ENCODE measurements at regions not wholly inside any gene's neighbourhood (a gene's known extent, or its start where the extent isn't known, plus 50 kb on each side); places are given as distances from the start of the nearest gene placed in this dataset.
"Not testable (repeated sequence)": the region's sequence is repeated elsewhere in the genome, so short reads cannot be mapped to it uniquely, and the experiment has no call there.

DNA sequence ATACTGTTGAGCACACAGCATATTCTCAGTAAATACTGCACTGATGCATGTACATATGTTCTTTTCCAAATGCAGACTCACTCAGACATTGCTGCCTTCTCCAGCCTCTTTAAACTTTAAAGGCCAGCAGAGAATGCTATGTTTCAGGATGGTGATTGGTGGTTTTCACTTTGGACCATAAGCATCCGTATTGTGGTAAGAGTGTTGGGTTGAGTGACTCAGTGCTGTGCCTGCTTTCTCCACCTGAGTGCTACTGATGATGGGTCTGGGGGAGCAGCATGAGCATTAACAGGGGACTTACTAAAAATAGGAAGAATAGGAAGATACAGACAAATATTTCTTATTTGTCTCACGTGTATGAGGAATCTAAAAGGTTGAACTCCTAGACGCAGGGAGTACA lies 56.3 kb upstream of the ZNF92 start:
- peaks cover 5 to 10% (median 7%) of the 10 kb centered on the region in 3 donors for H3K4me1 Mint-ChIP-seq
- H3K27me3 Mint-ChIP-seq: peaks cover 0 to 4% (median 0%) of the 10 kb centered on the region in 3 donors
- no peak overlapping the region for H3K27ac Mint-ChIP-seq
- H3K4me3 Mint-ChIP-seq: no peak overlapping the region
- DNase-seq (no peak), ATAC-seq (ENCODE audit: low read depth in 2 of 2) (no peak)
- H3K9me3 Mint-ChIP-seq: no peaks in the 10 kb centered on the region
- H3K36me3 Mint-ChIP-seq: no peaks in the 10 kb centered on the region

DNA sequence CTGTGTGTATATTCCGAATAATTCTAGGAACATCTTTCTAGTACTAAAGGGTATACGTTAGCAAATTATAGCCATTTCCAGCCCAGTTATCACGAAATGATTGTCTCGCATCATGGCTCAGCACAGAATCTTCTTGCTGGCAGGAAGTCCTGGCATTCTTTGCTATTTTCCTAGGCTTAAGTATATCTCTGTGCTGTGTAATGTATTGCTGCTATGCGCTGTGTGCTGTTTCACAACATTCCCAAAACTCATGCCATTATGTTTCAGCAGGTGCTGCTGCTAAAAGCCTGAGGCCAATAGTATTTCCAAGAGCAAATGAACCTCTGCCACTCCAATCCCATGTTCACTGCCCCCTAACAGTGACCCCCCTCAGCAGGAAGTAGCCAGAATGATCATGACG lies 62.9 kb upstream of the ZNF92 start:
- Mint-ChIP-seq H3K4me3 (no peak overlapping the region), H3K4me1 (peaks cover 3 to 7% (median 5%) of the 10 kb centered on the region in 3 donors), H3K9me3 (no peaks in the 10 kb centered on the region), H3K27ac (no peak overlapping the region), H3K27me3 (peaks cover 0 to 7% (median 0%) of the 10 kb centered on the region in 3 donors), H3K36me3 (no peaks in the 10 kb centered on the region)
- ATAC-seq (ENCODE audit: low read depth in 2 of 2) (no peak), DNase-seq (no peak)

DNA sequence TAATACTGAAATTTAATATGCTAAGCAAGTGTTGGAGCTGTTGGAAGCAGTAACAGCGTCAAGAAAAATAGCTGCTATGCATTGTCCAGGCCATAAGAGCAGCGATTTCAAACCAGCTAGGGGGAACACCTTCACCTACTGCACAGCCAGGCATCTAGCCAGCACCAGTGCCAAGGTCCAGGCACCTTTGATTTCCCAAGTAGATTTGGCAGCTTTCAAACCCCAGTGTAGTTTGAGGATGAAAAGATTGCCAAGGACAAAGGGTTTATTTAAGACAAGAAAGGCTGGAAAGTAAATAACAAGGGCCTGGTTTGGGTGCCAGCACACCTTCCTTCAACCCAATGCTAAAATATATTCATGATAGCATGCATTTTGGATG lies 65.4 kb upstream of the ZNF92 start:
- DNase-seq (no peak), ATAC-seq (ENCODE audit: low read depth in 2 of 2) (no peak)
- peaks cover 3 to 7% (median 5%) of the 10 kb centered on the region in 3 donors for H3K4me1 Mint-ChIP-seq
- no peak overlapping the region for H3K4me3 Mint-ChIP-seq
- H3K27ac Mint-ChIP-seq: no peak overlapping the region
- no peaks in the 10 kb centered on the region for H3K9me3 Mint-ChIP-seq
- no peaks in the 10 kb centered on the region for H3K36me3 Mint-ChIP-seq
- H3K27me3 Mint-ChIP-seq: peaks cover 0 to 16% (median 15%) of the 10 kb centered on the region in 3 donors

DNA sequence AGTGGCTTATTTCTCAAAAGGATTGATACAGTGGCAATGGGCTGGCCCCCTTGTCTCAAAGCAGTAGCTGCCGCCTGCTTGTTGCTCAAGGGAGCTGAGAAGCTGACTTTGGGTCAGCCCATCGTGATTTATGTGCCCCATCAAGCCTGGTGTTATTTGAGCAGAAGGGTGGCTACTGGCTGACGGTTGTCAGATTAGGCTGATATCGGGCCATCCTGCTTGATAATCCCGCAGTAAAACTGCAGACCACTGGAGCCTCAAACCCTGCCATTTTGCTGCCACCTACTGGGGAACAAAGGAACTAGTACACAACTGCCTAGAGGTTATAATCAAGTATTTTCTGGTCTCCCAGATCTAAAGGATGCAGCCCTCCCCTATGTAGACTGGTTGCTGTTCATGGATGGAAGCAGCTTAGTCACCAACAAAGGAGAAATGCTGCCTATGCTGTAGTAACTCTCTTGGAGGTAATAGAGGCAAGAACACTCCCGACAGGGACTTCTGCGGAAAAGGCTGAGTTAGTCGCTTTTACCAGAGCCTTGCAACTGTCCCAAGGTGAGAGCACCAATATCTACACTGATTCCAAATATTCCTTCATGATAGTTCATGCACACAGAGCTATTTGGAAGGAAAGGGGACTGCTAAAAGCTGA lies 65.9 kb upstream of the ZNF92 start:
- Mint-ChIP-seq H3K27ac (no peak overlapping the region), H3K4me1 (peaks cover 3 to 7% (median 5%) of the 10 kb centered on the region in 3 donors), H3K36me3 (no peaks in the 10 kb centered on the region), H3K27me3 (peaks cover 0 to 21% (median 20%) of the 10 kb centered on the region in 3 donors), H3K4me3 (no peak overlapping the region), H3K9me3 (no peaks in the 10 kb centered on the region)
- DNase-seq: peak; percentile 47
- ATAC-seq (ENCODE audit: low read depth in 2 of 2): peak; percentile 67 to 82

DNA sequence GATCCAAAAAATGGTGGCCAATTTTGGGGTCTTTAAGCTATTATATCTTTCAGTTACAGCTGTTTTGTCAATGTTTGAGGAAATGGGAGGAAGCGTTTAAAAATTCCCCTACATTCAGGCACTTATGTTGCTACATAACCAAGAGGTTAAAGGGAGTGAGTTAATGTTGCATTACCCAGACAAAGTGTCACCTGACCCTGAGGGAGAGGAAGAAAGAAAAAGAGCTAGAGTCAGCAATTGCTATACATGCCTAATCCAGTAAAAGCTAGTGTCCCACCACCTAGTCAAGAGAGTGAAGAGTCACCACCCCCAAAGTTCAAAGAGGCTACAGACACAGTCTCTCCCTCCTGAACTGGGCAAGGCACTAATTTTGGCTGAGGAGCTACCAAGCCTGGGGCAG lies 69.5 kb upstream of the ZNF92 start:
- H3K4me3 Mint-ChIP-seq: no peak overlapping the region
- H3K9me3 Mint-ChIP-seq: no peaks in the 10 kb centered on the region
- H3K36me3 Mint-ChIP-seq: no peaks in the 10 kb centered on the region
- peaks cover 0 to 39% (median 21%) of the 10 kb centered on the region in 3 donors for H3K27me3 Mint-ChIP-seq
- ATAC-seq (ENCODE audit: low read depth in 2 of 2) (no peak), DNase-seq (no peak)
- peaks cover 3 to 7% (median 5%) of the 10 kb centered on the region in 3 donors for H3K4me1 Mint-ChIP-seq
- H3K27ac Mint-ChIP-seq: peak overlapping the region in 1 of 6 donors; percentile 13

DNA sequence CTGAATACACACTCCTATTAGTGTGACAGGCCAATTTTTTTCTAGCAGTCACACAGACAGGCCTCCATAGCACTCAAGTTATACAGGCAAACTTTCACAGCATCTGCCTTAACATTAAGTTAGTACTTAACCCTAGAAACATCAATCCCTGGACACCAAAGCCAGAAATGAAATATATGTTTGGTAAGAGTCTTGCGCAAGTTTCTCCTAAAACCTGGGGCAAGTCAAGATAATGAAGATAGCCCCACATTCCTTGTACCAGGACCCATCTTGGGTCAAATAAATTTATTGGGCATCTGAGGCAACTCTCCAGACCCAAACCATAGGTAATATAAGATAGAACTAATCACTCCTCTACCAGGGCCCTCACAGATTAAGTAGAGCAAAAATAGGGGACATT lies 70.8 kb upstream of the ZNF92 start:
- no peak overlapping the region for H3K27ac Mint-ChIP-seq
- no peaks in the 10 kb centered on the region for H3K36me3 Mint-ChIP-seq
- H3K27me3 Mint-ChIP-seq: peaks cover 0 to 39% (median 21%) of the 10 kb centered on the region in 3 donors
- no peak overlapping the region for H3K4me3 Mint-ChIP-seq
- H3K9me3 Mint-ChIP-seq: no peaks in the 10 kb centered on the region
- no peak for ATAC-seq (ENCODE audit: low read depth in 2 of 2)
- no peak for DNase-seq
- peaks cover 2 to 5% (median 5%) of the 10 kb centered on the region in 3 donors for H3K4me1 Mint-ChIP-seq

DNA sequence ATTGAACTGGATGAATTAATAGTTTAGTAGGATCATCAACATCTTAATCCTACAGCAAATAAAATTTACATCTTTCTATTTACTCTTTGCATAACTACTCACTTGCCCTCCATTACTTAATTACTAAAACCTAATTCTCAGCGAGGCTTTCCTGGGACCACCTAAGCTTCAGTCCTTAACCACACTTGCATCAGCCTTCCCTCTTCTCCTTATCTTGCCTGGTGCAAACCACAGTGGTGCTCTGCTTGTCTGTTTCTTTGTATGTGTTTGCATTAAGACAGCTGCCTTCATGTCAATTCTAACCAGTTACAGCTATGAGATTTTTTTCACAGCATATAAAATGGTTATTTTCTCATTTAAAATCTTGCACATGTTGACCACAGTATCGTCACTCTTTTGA lies 72.6 kb upstream of the ZNF92 start:
- no peak for ATAC-seq (ENCODE audit: low read depth in 2 of 2)
- Mint-ChIP-seq H3K4me3 (no peak overlapping the region), H3K27ac (no peak overlapping the region), H3K27me3 (peaks cover 8 to 39% (median 27%) of the 10 kb centered on the region in 3 donors), H3K9me3 (peaks cover 0 to 6% (median 0%) of the 10 kb centered on the region in 7 donors), H3K4me1 (peaks cover 0 to 4% (median under 1%) of the 10 kb centered on the region in 3 donors), H3K36me3 (peaks cover 0 to 7% of the 10 kb centered on the region in 2 donors)
- DNase-seq: no peak

DNA sequence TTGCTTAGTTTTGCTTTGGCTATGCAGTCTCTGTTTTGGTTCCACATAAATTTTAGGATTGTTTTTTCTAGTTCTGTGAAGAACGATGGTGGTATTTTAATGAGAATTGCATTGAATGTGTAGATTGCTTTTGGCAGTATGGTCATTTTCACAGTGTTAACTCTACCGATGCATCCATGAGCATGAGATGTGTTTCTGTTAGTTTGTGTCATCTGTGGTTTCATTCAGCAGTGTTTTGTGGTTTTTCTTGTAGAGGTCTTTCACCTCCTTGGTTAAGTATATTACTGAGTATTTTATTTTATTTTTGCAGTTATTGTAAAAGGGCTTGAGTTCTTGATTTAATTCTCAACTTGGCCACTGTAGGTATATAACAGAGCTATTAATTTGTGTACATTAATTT lies 78.2 kb upstream of the ZNF92 start:
- H3K36me3 Mint-ChIP-seq: peaks cover 0 to 7% of the 10 kb centered on the region in 2 donors
- peaks cover 0 to 9% (median 4%) of the 10 kb centered on the region in 3 donors for H3K4me1 Mint-ChIP-seq
- peaks cover 5 to 19% (median 14%) of the 10 kb centered on the region in 3 donors for H3K27me3 Mint-ChIP-seq
- H3K9me3 Mint-ChIP-seq: peaks cover 0 to 6% (median 2%) of the 10 kb centered on the region in 7 donors
- H3K27ac Mint-ChIP-seq: no peak overlapping the region
- DNase-seq (no peak), ATAC-seq (ENCODE audit: low read depth in 2 of 2) (no peak)
- no peak overlapping the region for H3K4me3 Mint-ChIP-seq

DNA sequence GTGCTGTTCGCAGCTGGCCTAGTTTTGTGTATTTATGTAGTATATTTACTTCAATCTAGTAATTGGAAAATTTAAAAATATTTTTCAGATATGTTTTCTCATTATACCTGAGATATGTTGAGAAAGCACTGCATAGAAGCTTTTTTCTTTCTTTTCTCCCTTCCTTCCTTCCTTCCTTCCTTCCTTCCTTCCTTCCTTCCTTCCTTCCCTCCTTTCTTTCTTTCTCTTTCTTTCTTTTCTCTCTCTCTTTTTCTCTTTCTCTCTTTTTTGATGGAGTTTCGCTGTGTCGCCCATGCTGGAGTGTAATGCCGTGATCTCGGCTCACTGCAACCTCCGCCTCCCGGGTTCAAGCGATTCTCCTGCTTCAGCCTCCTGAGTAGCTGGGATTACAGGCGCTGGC lies 83.3 kb upstream of the ZNF92 start:
- not testable (repeated sequence) for H3K9me3 Mint-ChIP-seq

DNA sequence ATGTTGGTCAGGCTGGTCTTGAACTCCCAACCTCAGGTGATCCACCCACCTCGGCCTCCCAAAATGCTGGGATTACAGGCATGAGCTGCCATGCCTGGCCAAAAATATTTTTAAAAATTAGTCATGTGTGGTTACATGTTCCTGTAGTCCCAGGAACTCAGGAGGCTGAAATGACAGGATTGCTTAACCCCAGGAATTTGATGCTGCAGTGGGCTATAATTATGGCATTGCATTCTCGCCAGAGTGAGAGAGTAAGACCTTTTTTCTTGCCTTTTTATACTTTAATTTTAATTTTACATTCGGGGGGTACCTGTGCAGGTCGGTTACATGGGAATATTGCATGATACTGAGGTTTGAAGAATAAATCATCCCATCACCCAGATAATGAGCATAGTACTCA lies 86.6 kb upstream of the ZNF92 start:
- ATAC-seq (ENCODE audit: low read depth in 2 of 2) (no peak), DNase-seq (no peak)
- no peaks in the 10 kb centered on the region for H3K4me1 Mint-ChIP-seq
- H3K36me3 Mint-ChIP-seq: no peaks in the 10 kb centered on the region
- H3K27me3 Mint-ChIP-seq: peaks cover 5 to 16% (median 6%) of the 10 kb centered on the region in 3 donors
- peak overlapping the region in 1 of 6 donors; percentile 60 for H3K27ac Mint-ChIP-seq
- H3K9me3 Mint-ChIP-seq: peaks cover 0 to 3% (median 0%) of the 10 kb centered on the region in 7 donors
- H3K4me3 Mint-ChIP-seq: no peak overlapping the region

More for the DNA sequence above, 83.3 kb upstream of the ZNF92 start:
- not testable (repeated sequence) for H3K36me3 Mint-ChIP-seq; ATAC-seq (ENCODE audit: low read depth in 2 of 2); H3K4me1 Mint-ChIP-seq; H3K27me3 Mint-ChIP-seq; DNase-seq
- Mint-ChIP-seq H3K27ac (peak overlapping the region in 1 of 6 donors; percentile 84), H3K4me3 (peak overlapping the region in 1 of 8 donors; percentile 24)

DNA sequence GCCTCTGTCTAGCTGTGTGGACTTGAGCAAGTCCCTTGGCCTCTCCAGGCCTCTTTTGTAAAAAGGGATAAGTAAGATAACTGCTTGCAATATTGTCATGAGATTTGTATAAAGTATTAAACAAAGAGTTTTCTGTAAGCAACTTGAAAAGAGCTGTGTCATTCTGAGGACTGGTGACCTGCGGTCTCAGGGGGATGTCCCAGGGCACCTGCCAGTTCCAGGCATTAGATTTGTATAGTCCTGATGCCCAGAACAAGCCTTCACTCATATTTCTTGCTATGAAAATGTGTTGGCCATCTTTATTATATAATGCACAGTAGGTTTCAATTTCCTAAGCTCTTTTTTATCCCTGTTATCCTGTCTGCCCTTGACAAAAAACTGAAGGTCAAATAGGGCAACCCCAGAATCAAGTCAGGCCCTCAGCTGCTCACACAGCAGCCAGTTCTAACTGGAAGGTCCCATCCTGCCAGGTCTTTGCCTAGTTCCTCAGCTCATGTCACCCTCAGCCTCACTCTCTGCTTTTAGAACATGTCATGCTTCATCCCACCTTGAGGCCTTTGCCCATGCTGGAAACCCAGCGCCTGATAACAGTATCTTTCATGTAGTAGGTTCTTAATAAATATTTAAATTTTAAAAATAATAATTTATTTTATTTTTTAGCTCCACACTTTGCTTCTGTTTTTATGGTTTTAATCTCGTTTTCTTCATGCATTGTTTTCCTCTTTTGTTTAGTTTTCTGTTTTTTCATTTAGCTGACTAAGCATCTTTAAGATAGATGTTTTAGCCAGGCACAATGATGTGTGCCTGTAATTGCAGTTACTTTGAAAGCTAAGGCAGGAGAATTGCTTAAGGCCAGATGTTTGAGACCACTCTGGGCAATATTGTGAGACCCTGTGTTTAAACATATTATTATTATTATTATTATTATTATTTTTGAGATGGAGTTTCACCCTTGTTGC lies 87.5 kb upstream of the ZNF92 start:
- H3K27me3 Mint-ChIP-seq: peaks cover 14 to 24% (median 14%) of the 10 kb centered on the region in 3 donors
- H3K36me3 Mint-ChIP-seq: peaks cover 0 to 4% of the 10 kb centered on the region in 2 donors
- DNase-seq (no peak), ATAC-seq (ENCODE audit: low read depth in 2 of 2) (no peak)
- no peak overlapping the region for H3K27ac Mint-ChIP-seq
- peaks cover 0 to 4% (median 0%) of the 10 kb centered on the region in 7 donors for H3K9me3 Mint-ChIP-seq
- no peak overlapping the region for H3K4me3 Mint-ChIP-seq
- H3K4me1 Mint-ChIP-seq: no peaks in the 10 kb centered on the region

DNA sequence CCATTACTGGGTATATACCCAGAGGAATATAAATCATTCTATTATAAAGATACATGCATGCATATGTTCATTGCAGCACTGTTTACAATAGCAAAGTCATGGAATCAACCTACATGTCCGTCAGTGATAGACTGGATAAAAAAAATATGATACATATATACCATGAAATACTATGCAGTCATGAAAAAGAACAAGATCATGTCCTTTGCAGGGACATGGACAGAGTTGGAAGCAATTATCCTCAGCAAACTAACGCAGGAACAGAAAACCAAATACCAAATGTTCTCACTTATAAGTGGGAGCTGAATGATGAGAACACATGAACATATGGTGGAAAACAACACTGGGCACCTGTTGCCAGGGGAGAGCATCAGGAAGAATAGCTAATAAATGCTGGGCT lies 88.4 kb upstream of the ZNF92 start:
- not testable (repeated sequence) for DNase-seq; ATAC-seq (ENCODE audit: low read depth in 2 of 2); H3K9me3 Mint-ChIP-seq; H3K4me3 Mint-ChIP-seq; H3K36me3 Mint-ChIP-seq; H3K4me1 Mint-ChIP-seq
- Mint-ChIP-seq H3K27ac (peak overlapping the region in 2 of 6 donors; percentile 42 to 48), H3K27me3 (peaks cover 19 to 24% (median 22%) of the 10 kb centered on the region in 3 donors)

DNA sequence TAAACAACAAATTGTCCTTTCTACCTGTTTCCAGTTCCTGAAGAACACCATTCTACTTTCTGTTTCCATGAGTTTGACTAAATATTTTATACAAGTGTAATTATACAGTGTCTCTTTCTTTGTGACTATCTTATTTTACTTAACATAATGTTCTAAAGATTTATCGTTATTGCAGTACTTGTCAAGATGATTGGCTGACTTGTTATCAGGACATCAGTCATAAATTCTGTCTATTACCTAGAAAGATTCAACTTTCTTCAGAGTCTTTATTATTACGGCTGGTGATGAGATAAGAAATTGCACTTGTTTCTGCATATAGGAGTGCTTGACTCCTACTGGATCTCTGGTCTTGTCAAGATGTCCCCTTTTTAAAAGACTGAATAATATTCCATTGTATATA lies 93.9 kb upstream of the ZNF92 start:
- Mint-ChIP-seq H3K4me3 (no peak overlapping the region), H3K9me3 (peaks cover 9 to 35% (median 24%) of the 10 kb centered on the region in 7 donors), H3K4me1 (no peaks in the 10 kb centered on the region), H3K36me3 (peaks cover 0 to 26% of the 10 kb centered on the region in 2 donors), H3K27me3 (peaks cover 22 to 53% (median 27%) of the 10 kb centered on the region in 3 donors), H3K27ac (no peak overlapping the region)
- no peak for ATAC-seq (ENCODE audit: low read depth in 2 of 2)
- DNase-seq: no peak
